Islet of Langerhans (tissue), 1 donor: ENCODE measurements at regions not wholly inside any gene's neighbourhood (a gene's known extent, or its start where the extent isn't known, plus 50 kb on each side); places are given as distances from the start of the nearest gene placed in this dataset.

Source experiments
- FAIRE-seq: peaks from one replicate; lab custom pipeline; 2011; peaks lifted over from hg19 to GRCh38; lab: Jason Lieb, UNC

DNA sequence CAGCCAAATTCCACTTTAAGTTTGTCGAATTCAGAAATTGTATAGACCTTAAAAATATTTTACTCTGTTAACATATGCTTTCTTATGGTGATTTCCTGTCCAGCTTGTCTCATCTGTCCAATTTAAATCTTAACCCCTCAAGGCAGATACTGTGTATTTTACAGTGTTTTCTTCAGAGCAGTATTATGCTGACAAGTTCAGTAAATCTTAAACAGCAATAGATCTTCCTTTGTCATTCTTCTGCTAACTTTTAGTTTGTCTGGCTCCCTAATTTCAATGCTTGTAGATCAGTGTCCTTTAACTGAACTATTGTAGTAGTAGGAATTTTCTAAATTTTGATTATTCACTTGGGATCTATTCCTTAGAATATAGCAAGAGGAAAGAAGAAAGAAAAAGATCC, 52.8 kb upstream of the MEIS1 start:
- no peak for FAIRE-seq

DNA sequence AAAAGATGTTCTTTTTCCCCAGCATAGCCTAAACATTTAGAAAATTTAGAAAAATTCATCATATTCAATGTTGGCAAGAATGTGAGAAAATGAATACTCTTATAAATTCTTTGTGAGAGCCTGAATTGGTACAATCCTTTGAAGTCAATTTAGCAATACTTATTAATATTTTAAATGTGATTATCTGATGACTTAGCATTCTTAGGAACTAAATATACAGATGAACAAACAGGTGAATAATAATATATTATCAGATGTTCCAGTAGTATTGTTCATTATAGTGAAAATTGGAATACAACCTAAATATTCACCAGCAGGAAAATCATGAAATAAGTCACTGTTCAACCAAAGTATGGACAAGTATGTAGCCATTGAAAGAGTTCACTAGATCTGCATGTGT, 55.5 kb upstream of the MEIS1 start:
- FAIRE-seq, result no peak

DNA sequence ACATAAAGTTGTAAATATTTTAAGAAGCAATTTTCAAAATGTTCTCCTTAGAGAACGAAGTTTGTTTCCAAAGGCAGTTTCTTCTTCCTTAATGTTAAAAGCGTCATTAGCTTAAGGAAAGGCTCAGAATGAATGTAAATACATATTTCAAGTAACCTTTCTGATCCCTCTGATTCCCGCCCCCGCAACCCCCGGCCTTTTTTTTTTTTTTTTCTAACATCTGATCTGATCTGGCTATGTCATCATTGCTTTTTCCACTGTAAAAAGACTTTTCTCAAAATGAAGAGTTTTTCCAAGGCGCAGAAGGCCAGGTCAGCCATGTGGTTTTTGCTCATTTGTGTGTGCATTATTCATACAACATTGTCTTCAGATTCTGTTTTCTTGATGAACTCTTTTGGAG, 57.1 kb upstream of the MEIS1 start:
- FAIRE-seq, result no peak

DNA sequence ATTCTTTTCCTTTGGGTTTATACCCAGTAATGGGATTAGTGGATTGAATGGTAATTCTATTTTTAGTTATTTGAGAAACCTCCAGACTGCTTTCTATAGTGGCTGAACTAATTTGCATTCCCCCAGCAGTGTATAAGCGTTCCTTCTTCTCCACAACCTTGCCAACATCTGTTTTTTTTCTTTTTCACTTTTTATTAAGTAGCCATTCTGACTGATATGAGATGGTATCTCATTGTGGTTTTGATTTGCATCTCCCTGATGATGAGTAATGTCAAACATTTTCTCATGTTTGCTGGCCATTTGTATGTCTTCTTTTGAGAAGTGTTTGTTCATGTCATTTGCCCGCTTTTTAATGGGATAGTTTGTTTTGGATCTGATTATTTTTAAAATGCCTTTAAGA, 64.1 kb upstream of the MEIS1 start:
- FAIRE-seq, result no peak

- FAIRE-seq, result no peak
Measured at GRCh38 chr2:66366619-66367018, 68.3 kb upstream of the MEIS1 start.

DNA sequence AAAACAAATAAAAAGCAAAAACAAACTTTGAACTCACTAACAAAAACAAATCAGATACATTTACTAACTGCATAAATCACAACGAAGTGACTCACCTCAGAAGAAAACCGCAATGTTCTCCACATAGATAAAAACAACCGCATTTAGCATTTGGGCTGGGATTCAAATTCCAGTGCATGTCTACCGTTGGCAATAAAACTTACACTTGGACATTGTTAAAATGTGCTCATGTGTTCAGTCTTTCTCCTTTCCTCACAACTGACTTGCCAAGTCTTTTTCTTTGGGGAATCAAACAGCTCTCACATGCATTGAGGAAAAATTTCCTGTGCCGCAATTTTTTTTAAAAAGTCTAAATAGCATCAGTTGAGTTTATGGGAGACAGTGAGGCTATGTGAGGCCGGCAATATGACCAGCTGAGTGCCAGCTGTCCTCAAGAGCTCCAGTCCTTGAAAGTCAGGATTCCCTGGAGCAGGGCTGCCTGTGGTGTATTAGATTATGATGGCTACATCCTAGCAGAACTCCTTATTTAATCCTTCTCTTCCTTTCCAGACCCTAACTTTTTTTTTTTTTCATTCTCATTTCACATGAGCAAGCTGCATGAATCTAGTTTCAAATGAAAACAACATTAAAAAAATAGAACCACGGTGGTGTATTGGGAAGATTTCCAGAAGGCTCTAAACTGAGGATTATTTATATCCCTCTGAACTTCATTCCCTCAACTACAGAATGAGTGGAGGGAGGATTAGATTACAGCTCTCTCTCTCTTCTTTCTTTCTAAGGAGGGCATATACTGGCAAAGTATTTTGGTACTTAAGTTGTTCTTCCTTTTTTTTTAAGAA, 70.2 kb upstream of the MEIS1 start:
- no peak for FAIRE-seq

DNA sequence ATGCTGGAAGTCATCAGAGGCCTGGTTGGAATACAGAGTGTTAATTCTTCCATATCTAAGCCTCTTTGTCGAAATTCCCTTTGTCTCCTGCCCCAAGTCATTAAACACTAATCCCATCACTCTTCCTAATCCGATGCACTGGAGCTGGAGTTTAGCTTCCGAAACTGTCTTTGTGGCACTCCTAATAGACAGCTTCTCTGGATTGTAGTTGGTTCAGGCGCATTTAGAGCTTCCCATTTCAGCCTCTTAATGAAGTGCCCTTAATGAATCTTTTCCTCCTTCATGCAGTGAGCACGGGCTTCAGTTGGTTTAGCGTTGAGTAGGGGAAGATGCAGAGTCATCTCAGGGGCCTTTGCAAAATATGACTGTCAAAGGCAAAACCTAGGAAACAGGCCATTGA, 72.2 kb upstream of the MEIS1 start:
- no peak for FAIRE-seq

GRCh38 chr2:66346231-66346664, 88.7 kb upstream of the MEIS1 start:
- FAIRE-seq, result no peak

DNA sequence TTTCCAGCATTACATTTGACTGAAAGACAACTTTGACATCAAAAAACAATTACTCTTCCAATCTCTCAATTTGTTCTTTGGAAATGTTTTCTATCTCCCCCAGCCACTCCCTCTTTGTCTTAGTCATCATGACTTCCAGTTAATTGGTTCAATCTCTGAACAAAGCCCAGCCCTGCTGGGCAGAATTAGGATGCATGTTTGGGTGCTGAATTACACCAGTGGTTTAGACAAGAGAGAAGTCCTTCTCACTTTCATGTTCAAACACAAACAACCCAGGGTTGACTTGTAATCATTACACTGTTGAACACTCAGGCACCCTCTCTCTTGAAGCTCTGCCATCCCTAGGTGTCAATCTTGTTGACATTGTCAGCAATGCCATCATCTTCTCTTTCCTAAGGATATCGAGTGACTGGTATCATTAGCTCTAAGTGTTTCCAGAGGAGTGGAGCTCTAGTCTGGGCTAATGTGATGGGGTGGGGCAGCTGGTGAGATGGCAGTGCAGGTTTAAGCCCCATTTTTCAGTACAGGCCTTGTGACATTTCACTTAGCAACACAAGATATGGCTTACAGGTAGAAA, 90.8 kb upstream of the MEIS1 start:
- no peak for FAIRE-seq

- no peak for FAIRE-seq
Measured at GRCh38 chr2:66343259-66343658, 91.7 kb upstream of the MEIS1 start.

DNA sequence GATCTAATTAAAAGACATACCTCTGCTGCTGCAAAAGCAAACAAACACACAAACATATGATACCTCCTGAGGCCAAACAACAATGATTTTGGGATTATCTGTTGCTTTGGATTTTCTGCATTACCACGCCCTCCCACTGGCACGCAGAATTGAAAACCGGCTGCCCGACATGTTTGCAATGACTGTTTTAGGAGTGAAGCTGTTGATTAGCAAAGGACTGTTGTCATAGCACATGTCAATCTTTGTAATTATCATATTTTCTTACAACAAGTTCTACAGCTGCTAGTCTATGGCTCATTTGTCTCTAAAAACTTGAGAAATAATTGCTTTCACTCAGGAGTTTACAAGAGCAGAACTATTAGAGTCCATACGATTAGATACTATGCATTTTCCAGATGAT, 94.4 kb upstream of the MEIS1 start:
- FAIRE-seq, result no peak

- FAIRE-seq, result no peak
Measured at GRCh38 chr2:66334237-66335029, 100.5 kb upstream of the MEIS1 start.

- FAIRE-seq, result no peak
Measured at GRCh38 chr2:66331176-66331575, 103.7 kb upstream of the MEIS1 start.

- FAIRE-seq, result no peak
Measured at GRCh38 chr2:66329081-66329605, 105.8 kb upstream of the MEIS1 start.

GRCh38 chr2:66327066-66327740, 107.7 kb upstream of the MEIS1 start:
- no peak for FAIRE-seq

DNA sequence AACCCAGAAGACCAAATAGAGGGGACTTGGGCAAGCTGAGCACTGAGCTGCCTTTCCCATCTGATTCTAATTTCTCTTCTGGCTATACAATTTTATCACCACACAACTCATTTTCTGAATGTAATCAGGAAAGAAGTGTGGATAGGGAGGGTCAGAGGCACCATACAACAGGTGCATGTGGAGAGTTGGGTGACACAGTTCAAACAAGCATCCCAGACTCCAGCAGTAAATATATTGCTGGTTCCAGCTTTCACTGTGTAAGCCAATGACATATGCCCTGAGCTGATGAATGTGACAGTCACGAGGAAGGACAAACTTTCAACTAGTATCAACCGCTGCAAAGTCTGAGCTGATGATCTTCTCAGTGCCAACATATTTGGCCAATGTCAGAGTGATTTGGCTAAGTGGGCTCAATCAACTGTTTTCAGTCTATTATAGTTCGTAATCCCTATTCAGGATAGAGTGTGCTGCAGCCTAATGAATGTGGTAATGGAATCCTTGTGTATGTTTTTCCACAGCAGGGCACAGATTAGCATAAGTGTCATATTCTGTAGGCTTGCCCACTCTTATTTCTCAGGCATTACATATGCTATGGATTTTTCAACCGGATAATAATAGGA, 109.9 kb upstream of the MEIS1 start:
- FAIRE-seq, result no peak

- FAIRE-seq, result no peak
Measured at GRCh38 chr2:66324356-66324755, 110.6 kb upstream of the MEIS1 start.

DNA sequence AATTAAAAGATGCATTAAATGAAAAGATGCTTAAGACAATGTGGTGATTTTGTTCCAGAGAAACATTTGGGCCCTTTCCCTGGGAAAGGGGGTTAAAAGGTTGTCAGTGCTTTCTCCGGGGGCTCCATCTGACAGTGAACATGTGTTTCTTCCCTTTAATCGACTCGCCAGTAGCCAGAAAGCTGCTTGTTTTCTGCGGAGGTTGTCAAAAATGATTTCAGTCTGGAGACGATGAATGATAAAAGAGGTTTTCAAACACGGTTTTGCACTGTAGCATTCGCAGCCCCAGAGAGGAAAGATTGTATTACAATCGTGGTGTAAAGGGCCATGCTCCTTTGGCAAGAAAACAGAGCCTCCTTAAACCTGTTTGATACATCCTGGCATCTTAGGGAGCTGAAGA, 111.5 kb upstream of the MEIS1 start:
- no peak for FAIRE-seq

DNA sequence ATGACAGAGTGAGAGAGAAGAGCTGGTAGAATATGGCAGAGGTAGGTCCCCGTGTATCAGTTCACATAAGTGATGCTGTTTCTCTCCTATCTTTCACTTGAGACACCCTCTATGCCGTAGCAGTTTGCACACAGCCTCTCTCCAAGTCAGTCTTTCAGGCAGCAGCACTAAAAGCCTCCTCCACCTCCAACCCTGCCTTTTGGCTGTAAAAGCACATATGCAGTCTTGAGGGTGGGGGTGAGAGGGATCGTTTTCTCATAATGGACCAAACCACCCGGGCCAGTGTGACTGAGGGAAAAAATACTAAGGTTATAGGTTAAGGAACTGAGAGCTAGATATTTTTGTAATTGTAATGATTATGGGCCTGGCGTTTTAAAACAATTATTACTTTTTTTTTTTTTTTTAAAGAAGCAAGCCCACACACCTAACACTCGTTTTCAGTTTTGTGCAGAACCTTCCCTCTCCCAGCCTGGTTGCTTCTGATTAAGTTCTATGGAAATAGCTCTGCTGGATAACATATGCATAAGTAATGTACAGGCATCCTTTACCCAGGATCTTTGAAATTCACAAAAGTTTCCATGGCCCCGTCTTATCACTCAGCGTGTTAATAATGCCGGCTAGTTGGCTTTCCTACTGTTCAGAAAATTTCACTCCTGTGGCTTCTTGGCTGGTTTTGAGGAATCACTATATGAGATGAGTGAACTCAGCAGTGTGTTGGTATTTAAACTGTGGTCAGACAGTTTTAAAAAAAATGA, 112.2 kb upstream of the MEIS1 start:
- FAIRE-seq, result no peak

GRCh38 chr2:66318009-66318561, 116.8 kb upstream of the MEIS1 start:
- FAIRE-seq, result no peak
